SK-N-MC (cell line): ENCODE measurements at regions not wholly inside any gene's neighbourhood (a gene's known extent, or its start where the extent isn't known, plus 50 kb on each side); places are given as distances from the start of the nearest gene placed in this dataset.
A peak's percentile ranks its signal among the peaks of the same experiment; 100 is the strongest.
"Not testable (repeated sequence)": the region's sequence is repeated elsewhere in the genome, so short reads cannot be mapped to it uniquely, and the experiment has no call there.

Experiments
- DNase-seq: peaks from one replicate; pipeline ENCODE4 v3.0.0-alpha.2; 2011; ENCODE audit warnings: low read depth, low spot score
- H3K27ac ChIP-seq: fragments of 200-600 bp; sonication (generic); 2 replicates; pipeline ENCODE4 v1.5.1; 2016; ENCODE audit warnings: mixed run types
- H3K36me3 ChIP-seq: fragments of 200-600 bp; sonication (generic); 2 replicates; pipeline ENCODE4 v1.6.1; 2017; ENCODE audit warnings: antibody characterized with exemption, low read length, mixed read lengths; ENCODE audit not compliant: insufficient read depth
- H3K4me3 ChIP-seq: fragments of 200-600 bp; sonication (generic); 2 replicates; pipeline ENCODE4 v1.5.1; 2016
- H3K9ac ChIP-seq: fragments of 200-600 bp; sonication (generic); 2 replicates; pipeline ENCODE4 v1.8.0; 2017; ENCODE audit warnings: mixed run types, mixed read lengths; ENCODE audit not compliant: insufficient read length
- H3K9me3 ChIP-seq: fragments of 200-600 bp; sonication (generic); 2 replicates; pipeline ENCODE4 v1.6.1; 2017; ENCODE audit warnings: low read depth, mild to moderate bottlenecking, antibody characterized with exemption, low read length, moderate library complexity, mixed read lengths
- EZH2 ChIP-seq: fragments of 200-600 bp; sonication (generic); IDR thresholded peaks from one replicate; pipeline ENCODE4 v1.6.1; 2017; ENCODE audit warnings: antibody characterized with exemption
- FOXP2 ChIP-seq: optimal IDR thresholded peaks from 2 replicates; pipeline ENCODE3; 2011; ENCODE audit warnings: mild to moderate bottlenecking, moderate library complexity; ENCODE audit not compliant: insufficient read depth; ENCODE audit errors: extremely low read length, control extremely low read depth
- POLR2AphosphoS5 ChIP-seq: IDR thresholded peaks from 2 replicates; pipeline ENCODE4 v1.6.1; 2012; ENCODE audit warnings: mild to moderate bottlenecking, low read depth, low read length, borderline replicate concordance

- Histone ChIP-seq H3K36me3 (no peaks in the 10 kb centered on the region), H3K9me3 (no peaks in the 10 kb centered on the region), H3K27ac (no peak overlapping the region), H3K4me3 (no peak overlapping the region), H3K9ac (no peak overlapping the region)
- TF ChIP-seq POLR2AphosphoS5 (no peak), FOXP2 (no peak), EZH2 (no peak)
- DNase-seq, result no peak
These were observed 353.9 kb upstream of the PKN2 start for GRCh38 chr1:88330201-88330600.

- no peaks in the 10 kb centered on the region for H3K9me3 ChIP-seq
- H3K27ac ChIP-seq, result no peak overlapping the region
- no peak for TF ChIP-seq FOXP2
- TF ChIP-seq EZH2, result no peak
- no peak for TF ChIP-seq POLR2AphosphoS5
- no peak overlapping the region for H3K4me3 ChIP-seq
- no peak overlapping the region for H3K9ac ChIP-seq
- no peaks in the 10 kb centered on the region for H3K36me3 ChIP-seq
- DNase-seq, result no peak
These were observed 350.9 kb upstream of the PKN2 start for GRCh38 chr1:88333086-88333695.

DNA sequence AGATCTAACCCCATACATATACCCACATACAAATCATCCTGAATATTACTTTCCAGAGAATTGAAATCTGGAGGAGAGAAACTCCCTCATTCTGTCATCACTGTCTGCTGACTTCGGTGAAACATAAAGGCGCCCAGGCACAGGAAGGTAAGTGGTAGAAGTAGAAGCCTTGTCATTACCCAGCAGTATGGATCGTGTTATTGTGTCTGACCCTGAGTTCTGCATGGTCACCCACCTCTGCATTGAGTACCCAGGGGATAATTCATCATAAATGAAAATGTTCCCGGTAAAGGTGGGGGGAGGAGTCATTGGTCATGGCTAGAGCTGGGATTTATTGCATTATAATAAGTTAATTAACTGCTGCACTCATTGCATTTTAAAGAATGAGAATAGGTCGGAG, 342.6 kb upstream of the PKN2 start:
- Histone ChIP-seq H3K27ac (no peak overlapping the region), H3K9ac (no peak overlapping the region), H3K36me3 (no peaks in the 10 kb centered on the region), H3K4me3 (no peak overlapping the region), H3K9me3 (no peaks in the 10 kb centered on the region)
- no peak for TF ChIP-seq FOXP2
- TF ChIP-seq POLR2AphosphoS5, result no peak
- TF ChIP-seq EZH2, result no peak
- DNase-seq, result no peak

- H3K4me3 ChIP-seq, H3K36me3 ChIP-seq, DNase-seq, H3K9me3 ChIP-seq, H3K9ac ChIP-seq, H3K27ac ChIP-seq: not testable (repeated sequence)
These were observed 342.0 kb upstream of the PKN2 start for GRCh38 chr1:88342081-88342480.

DNA sequence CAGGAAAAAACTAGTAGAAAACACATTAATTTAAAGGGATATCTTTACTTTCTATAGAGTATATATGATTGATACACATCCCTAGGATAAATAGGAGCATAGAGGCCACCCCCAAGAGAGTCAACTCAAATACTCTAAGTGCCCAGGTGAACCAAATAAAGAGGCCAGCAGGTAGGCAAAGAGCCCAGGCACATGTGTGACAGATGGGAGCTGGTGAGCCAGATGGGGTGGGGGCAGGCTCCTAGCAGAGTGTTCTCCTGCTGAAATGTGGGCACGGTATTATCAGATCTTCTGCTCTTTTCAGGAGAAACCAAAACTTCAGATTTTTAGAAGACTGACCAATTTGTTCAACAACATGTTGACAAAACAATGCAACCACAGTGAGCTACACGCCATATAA, 333.4 kb upstream of the PKN2 start:
- H3K4me3 ChIP-seq, result no peak overlapping the region
- no peak for DNase-seq
- H3K9ac ChIP-seq, result no peak overlapping the region
- H3K36me3 ChIP-seq, result no peaks in the 10 kb centered on the region
- TF ChIP-seq FOXP2 (no peak), POLR2AphosphoS5 (no peak), EZH2 (no peak)
- no peaks in the 10 kb centered on the region for H3K9me3 ChIP-seq
- no peak overlapping the region for H3K27ac ChIP-seq

DNA sequence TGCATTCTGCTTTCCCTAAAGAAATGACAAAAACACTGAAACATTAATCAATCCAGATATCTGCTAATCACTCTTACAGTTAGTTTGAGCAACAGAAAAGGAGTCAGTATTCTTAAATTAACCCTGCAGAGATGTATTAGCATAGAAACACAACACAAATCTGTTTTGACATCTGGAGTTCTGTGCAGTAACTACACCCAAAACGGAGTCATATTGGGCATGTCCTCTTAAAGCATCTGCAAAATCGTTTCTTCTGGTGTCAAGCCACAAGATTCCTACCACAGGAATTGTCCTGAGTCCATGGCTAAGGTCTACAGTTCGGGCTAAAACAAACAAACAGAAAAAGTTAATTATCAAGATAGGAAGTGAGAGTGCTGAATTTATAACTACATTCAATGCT, 332.1 kb upstream of the PKN2 start:
- Histone ChIP-seq H3K9me3 (no peaks in the 10 kb centered on the region), H3K4me3 (no peak overlapping the region), H3K27ac (no peak overlapping the region), H3K9ac (no peak overlapping the region), H3K36me3 (no peaks in the 10 kb centered on the region)
- TF ChIP-seq FOXP2, result no peak
- TF ChIP-seq EZH2, result no peak
- TF ChIP-seq POLR2AphosphoS5, result no peak
- DNase-seq, result no peak

- H3K27ac ChIP-seq, result no peak overlapping the region
- no peak for DNase-seq
- no peak for TF ChIP-seq POLR2AphosphoS5
- TF ChIP-seq EZH2, result no peak
- TF ChIP-seq FOXP2, result no peak
- H3K36me3 ChIP-seq, result no peaks in the 10 kb centered on the region
- H3K4me3 ChIP-seq, result no peak overlapping the region
- no peaks in the 10 kb centered on the region for H3K9me3 ChIP-seq
- no peak overlapping the region for H3K9ac ChIP-seq
These were observed 329.8 kb upstream of the PKN2 start for GRCh38 chr1:88354256-88354655.

DNA sequence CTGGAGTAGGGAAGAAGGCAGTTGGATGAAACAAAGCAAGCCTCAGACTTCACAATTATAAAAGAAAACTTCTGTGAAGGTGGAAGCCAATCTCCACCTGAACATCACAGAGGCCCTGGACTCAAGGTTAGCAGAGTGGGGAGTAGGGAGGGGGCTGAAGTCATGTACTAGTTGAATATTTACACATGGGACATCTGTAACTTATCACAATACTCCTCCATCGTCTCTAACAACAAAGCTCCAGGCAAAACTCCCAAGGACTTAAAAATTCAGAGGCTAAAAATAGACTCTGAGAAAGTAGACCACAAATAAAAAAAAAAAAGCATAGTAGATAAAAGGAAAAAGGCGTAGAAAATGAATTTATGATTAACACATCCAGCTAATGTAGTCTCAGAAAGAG, 326.3 kb upstream of the PKN2 start:
- peak overlapping the region; percentile 29 for H3K9ac ChIP-seq
- H3K4me3 ChIP-seq, result peak overlapping the region; percentile 56
- peak overlapping the region; percentile 53 for H3K27ac ChIP-seq
- H3K36me3 ChIP-seq, result no peaks in the 10 kb centered on the region
- no peaks in the 10 kb centered on the region for H3K9me3 ChIP-seq
- TF ChIP-seq EZH2 (no peak), POLR2AphosphoS5 (no peak), FOXP2 (no peak)
- DNase-seq, result peak; percentile 51

DNA sequence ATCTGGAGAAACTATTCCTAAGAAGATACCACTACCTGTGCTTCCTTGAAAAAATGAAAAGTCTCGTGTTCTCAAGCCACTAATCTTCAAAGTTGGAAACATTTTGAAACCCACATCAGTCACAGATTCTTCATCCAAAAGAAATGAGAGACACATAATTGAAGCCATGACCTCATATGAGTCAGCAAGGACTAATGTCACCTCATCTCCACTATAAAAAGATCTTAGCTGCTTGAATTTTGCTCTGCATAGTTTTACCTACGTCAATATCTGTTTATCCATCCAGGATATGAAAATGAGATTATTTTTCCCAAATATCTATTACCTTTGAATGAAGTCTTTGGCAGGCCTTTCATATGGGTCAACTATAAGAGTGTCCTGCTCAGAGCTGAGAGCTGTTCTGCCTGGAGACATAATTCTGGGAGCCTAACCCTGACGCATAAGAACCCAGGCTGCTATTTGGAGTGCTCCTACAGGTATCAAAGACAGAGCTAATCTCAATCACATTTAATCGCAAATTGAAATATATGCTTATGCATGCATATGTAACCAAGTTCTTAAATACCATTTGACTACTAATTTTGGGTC, 312.5 kb upstream of the PKN2 start:
- TF ChIP-seq POLR2AphosphoS5 (no peak), EZH2 (no peak)
- DNase-seq, result no peak

GRCh38 chr1:88375977-88376376, 308.1 kb upstream of the PKN2 start:
- H3K27ac ChIP-seq, result no peak overlapping the region
- H3K36me3 ChIP-seq, result no peaks in the 10 kb centered on the region
- H3K9ac ChIP-seq, result no peak overlapping the region
- H3K9me3 ChIP-seq, result no peaks in the 10 kb centered on the region
- no peak for DNase-seq
- TF ChIP-seq EZH2, result no peak
- TF ChIP-seq FOXP2, result no peak
- TF ChIP-seq POLR2AphosphoS5, result no peak
- H3K4me3 ChIP-seq, result no peak overlapping the region

More for the DNA sequence above, 312.5 kb upstream of the PKN2 start:
- Histone ChIP-seq H3K9me3 (no peaks in the 10 kb centered on the region), H3K36me3 (no peaks in the 10 kb centered on the region), H3K9ac (no peak overlapping the region), H3K27ac (no peak overlapping the region), H3K4me3 (no peak overlapping the region)
